ENCODE measurements at regions not wholly inside any gene's neighbourhood (a gene's known extent, or its start where the extent isn't known, plus 50 kb on each side); places are given as distances from the start of the nearest gene placed in this dataset.

- Mint-ChIP-seq H3K36me3 (ENCODE audit: low read depth) (no peaks in the 10 kb centered on the region), H3K4me1 (ENCODE audit: low read depth) (peaks cover 7% of the 10 kb centered on the region), H3K9me3 (no peaks in the 10 kb centered on the region), H3K4me3 (no peak overlapping the region), H3K27me3 (ENCODE audit: low read depth) (peaks cover 24% of the 10 kb centered on the region), H3K27ac (no peak overlapping the region)
Measured at GRCh38 chr2:196331851-196332250, 160.5 kb upstream of the STK17B start.

GRCh38 chr2:196333397-196333796, 162.0 kb upstream of the STK17B start:
- Mint-ChIP-seq H3K4me1 (ENCODE audit: low read depth) (peaks cover 7% of the 10 kb centered on the region), H3K27ac (no peak overlapping the region), H3K27me3 (ENCODE audit: low read depth) (peaks cover 24% of the 10 kb centered on the region), H3K4me3 (no peak overlapping the region), H3K9me3 (no peaks in the 10 kb centered on the region), H3K36me3 (ENCODE audit: low read depth) (no peaks in the 10 kb centered on the region)

- peaks cover 24% of the 10 kb centered on the region for H3K27me3 Mint-ChIP-seq (ENCODE audit: low read depth)
- H3K4me3 Mint-ChIP-seq, result no peak overlapping the region
- no peaks in the 10 kb centered on the region for H3K9me3 Mint-ChIP-seq
- H3K36me3 Mint-ChIP-seq (ENCODE audit: low read depth), result no peaks in the 10 kb centered on the region
- no peak overlapping the region for H3K27ac Mint-ChIP-seq
- peaks cover 7% of the 10 kb centered on the region for H3K4me1 Mint-ChIP-seq (ENCODE audit: low read depth)
Measured at GRCh38 chr2:196334710-196335109, 163.3 kb upstream of the STK17B start.

- Mint-ChIP-seq H3K36me3 (ENCODE audit: low read depth) (no peaks in the 10 kb centered on the region), H3K27ac (no peak overlapping the region), H3K4me3 (no peak overlapping the region), H3K9me3 (no peaks in the 10 kb centered on the region), H3K4me1 (ENCODE audit: low read depth) (peaks cover 7% of the 10 kb centered on the region), H3K27me3 (ENCODE audit: low read depth) (peaks cover 20% of the 10 kb centered on the region)
Measured at GRCh38 chr2:196335221-196335634, 163.8 kb upstream of the STK17B start.

- peaks cover 16% of the 10 kb centered on the region for H3K27me3 Mint-ChIP-seq (ENCODE audit: low read depth)
- H3K4me1 Mint-ChIP-seq (ENCODE audit: low read depth), result peaks cover 7% of the 10 kb centered on the region
- H3K36me3 Mint-ChIP-seq (ENCODE audit: low read depth), result no peaks in the 10 kb centered on the region
- no peaks in the 10 kb centered on the region for H3K9me3 Mint-ChIP-seq
- H3K4me3 Mint-ChIP-seq, result no peak overlapping the region
- H3K27ac Mint-ChIP-seq, result no peak overlapping the region
Measured at GRCh38 chr2:196336207-196336606, 164.8 kb upstream of the STK17B start.

GRCh38 chr2:196336715-196337114, 165.3 kb upstream of the STK17B start:
- no peaks in the 10 kb centered on the region for H3K36me3 Mint-ChIP-seq (ENCODE audit: low read depth)
- H3K4me1 Mint-ChIP-seq (ENCODE audit: low read depth), result peaks cover 7% of the 10 kb centered on the region
- no peaks in the 10 kb centered on the region for H3K9me3 Mint-ChIP-seq
- no peak overlapping the region for H3K27ac Mint-ChIP-seq
- H3K27me3 Mint-ChIP-seq (ENCODE audit: low read depth), result peaks cover 19% of the 10 kb centered on the region
- H3K4me3 Mint-ChIP-seq, result no peak overlapping the region

GRCh38 chr2:196337208-196337953, 166.0 kb upstream of the STK17B start:
- no peak overlapping the region for H3K27ac Mint-ChIP-seq
- no peaks in the 10 kb centered on the region for H3K36me3 Mint-ChIP-seq (ENCODE audit: low read depth)
- no peaks in the 10 kb centered on the region for H3K9me3 Mint-ChIP-seq

GRCh38 chr2:196338440-196338839, 167.1 kb upstream of the STK17B start:
- Mint-ChIP-seq H3K36me3 (ENCODE audit: low read depth) (no peaks in the 10 kb centered on the region), H3K9me3 (no peaks in the 10 kb centered on the region), H3K4me3 (no peak overlapping the region), H3K27ac (no peak overlapping the region), H3K27me3 (ENCODE audit: low read depth) (peaks cover 15% of the 10 kb centered on the region), H3K4me1 (ENCODE audit: low read depth) (peaks cover 7% of the 10 kb centered on the region)

More at GRCh38 chr2:196337208-196337953, 166.0 kb upstream of the STK17B start:
- Mint-ChIP-seq H3K4me1 (ENCODE audit: low read depth) (peaks cover 7% of the 10 kb centered on the region), H3K4me3 (no peak overlapping the region), H3K27me3 (ENCODE audit: low read depth) (peaks cover 19% of the 10 kb centered on the region)

GRCh38 chr2:196341277-196341841, 170.0 kb upstream of the STK17B start:
- H3K9me3 Mint-ChIP-seq, result no peaks in the 10 kb centered on the region
- H3K27ac Mint-ChIP-seq, result no peak overlapping the region
- no peaks in the 10 kb centered on the region for H3K36me3 Mint-ChIP-seq (ENCODE audit: low read depth)
- no peak overlapping the region for H3K4me3 Mint-ChIP-seq
- H3K4me1 Mint-ChIP-seq (ENCODE audit: low read depth), result peaks cover 3% of the 10 kb centered on the region
- peaks cover 5% of the 10 kb centered on the region for H3K27me3 Mint-ChIP-seq (ENCODE audit: low read depth)

GRCh38 chr2:196344397-196344796, 173.0 kb upstream of the STK17B start:
- H3K36me3 Mint-ChIP-seq (ENCODE audit: low read depth), result no peaks in the 10 kb centered on the region
- H3K9me3 Mint-ChIP-seq, result no peaks in the 10 kb centered on the region
- no peaks in the 10 kb centered on the region for H3K4me1 Mint-ChIP-seq (ENCODE audit: low read depth)
- no peak overlapping the region for H3K4me3 Mint-ChIP-seq
- H3K27ac Mint-ChIP-seq, result no peak overlapping the region
- H3K27me3 Mint-ChIP-seq (ENCODE audit: low read depth), result peaks cover 5% of the 10 kb centered on the region

- Mint-ChIP-seq H3K27ac (no peak overlapping the region), H3K4me3 (no peak overlapping the region), H3K9me3 (peaks cover 7% of the 10 kb centered on the region), H3K4me1 (ENCODE audit: low read depth) (peaks cover 3% of the 10 kb centered on the region), H3K36me3 (ENCODE audit: low read depth) (no peaks in the 10 kb centered on the region), H3K27me3 (ENCODE audit: low read depth) (peaks cover 7% of the 10 kb centered on the region)
Measured at GRCh38 chr2:196353717-196354116, 182.3 kb upstream of the STK17B start.

GRCh38 chr2:196354186-196354585, 182.8 kb upstream of the STK17B start:
- no peak overlapping the region for H3K27ac Mint-ChIP-seq
- peaks cover 7% of the 10 kb centered on the region for H3K9me3 Mint-ChIP-seq
- H3K4me3 Mint-ChIP-seq, result no peak overlapping the region
- H3K36me3 Mint-ChIP-seq (ENCODE audit: low read depth), result no peaks in the 10 kb centered on the region
- peaks cover 7% of the 10 kb centered on the region for H3K27me3 Mint-ChIP-seq (ENCODE audit: low read depth)
- peaks cover 3% of the 10 kb centered on the region for H3K4me1 Mint-ChIP-seq (ENCODE audit: low read depth)

- Mint-ChIP-seq H3K4me1 (ENCODE audit: low read depth) (peaks cover 5% of the 10 kb centered on the region), H3K4me3 (no peak overlapping the region), H3K27me3 (ENCODE audit: low read depth) (peaks cover 7% of the 10 kb centered on the region), H3K27ac (no peak overlapping the region), H3K9me3 (peaks cover 7% of the 10 kb centered on the region), H3K36me3 (ENCODE audit: low read depth) (no peaks in the 10 kb centered on the region)
Measured at GRCh38 chr2:196356332-196356731, 185.0 kb upstream of the STK17B start.

GRCh38 chr2:196360650-196361049, 189.3 kb upstream of the STK17B start:
- peaks cover 5% of the 10 kb centered on the region for H3K27me3 Mint-ChIP-seq (ENCODE audit: low read depth)
- H3K4me3 Mint-ChIP-seq, result no peak overlapping the region
- H3K9me3 Mint-ChIP-seq, result no peaks in the 10 kb centered on the region
- H3K27ac Mint-ChIP-seq, result no peak overlapping the region
- peaks cover 6% of the 10 kb centered on the region for H3K4me1 Mint-ChIP-seq (ENCODE audit: low read depth)
- H3K36me3 Mint-ChIP-seq (ENCODE audit: low read depth), result no peaks in the 10 kb centered on the region

GRCh38 chr2:196361606-196362326, 190.4 kb upstream of the STK17B start:
- no peak overlapping the region for H3K4me3 Mint-ChIP-seq

More at GRCh38 chr2:196361606-196362326, 190.4 kb upstream of the STK17B start:
- H3K27ac Mint-ChIP-seq, result no peak overlapping the region
- peaks cover 6% of the 10 kb centered on the region for H3K4me1 Mint-ChIP-seq (ENCODE audit: low read depth)
- H3K27me3 Mint-ChIP-seq (ENCODE audit: low read depth), result no peaks in the 10 kb centered on the region
- no peaks in the 10 kb centered on the region for H3K9me3 Mint-ChIP-seq
- no peaks in the 10 kb centered on the region for H3K36me3 Mint-ChIP-seq (ENCODE audit: low read depth)

Measured in T-helper 1 cell treated with Interleukin-12 subunit alpha and Interleukin-12 subunit beta and Interleukin-4 antibody, amounts not matched to agents 30 μg/mL and 1 μg/mL, for 36 hours (primary cell).